ENCODE measurements at regions not wholly inside any gene's neighbourhood (a gene's known extent, or its start where the extent isn't known, plus 50 kb on each side); places are given as distances from the start of the nearest gene placed in this dataset.

DNA sequence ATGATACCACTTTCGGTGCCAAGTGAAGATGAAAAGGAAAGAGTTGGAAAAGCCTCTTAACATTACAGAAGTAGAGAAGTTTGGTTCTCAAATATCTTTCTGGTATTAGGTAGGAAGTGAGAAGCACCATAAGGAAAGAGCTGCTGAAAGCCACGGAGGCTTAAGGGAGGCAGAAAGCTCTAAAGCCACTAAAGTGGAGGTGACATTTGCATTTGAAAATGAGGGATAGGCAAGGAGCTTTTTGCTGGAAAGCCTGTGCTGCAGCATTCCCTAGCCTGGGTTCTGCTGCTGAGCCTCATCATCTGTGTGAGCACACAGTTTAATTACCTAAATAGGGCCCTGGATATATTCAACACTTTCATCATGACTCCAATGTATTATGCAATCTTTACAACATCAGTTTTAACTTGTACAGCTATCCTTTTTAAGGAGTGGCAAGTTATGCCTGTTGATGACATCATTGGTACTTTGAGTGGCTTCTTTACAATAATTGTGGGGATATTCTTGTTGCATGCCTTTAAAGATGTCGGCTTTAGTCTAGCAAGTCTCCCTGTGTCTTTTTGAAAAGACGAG lies 315.4 kb downstream of the RBM26 start:
- TF ChIP-seq CTCF (conservative IDR thresholded peaks at IDR 0.05; ENCODE audit: low read length): no peak
- no peak for TF ChIP-seq EZH2phosphoT487 (IDR thresholded peaks at IDR 0.05; ENCODE audit: borderline replicate concordance, low read depth, low read length)

Measured in OCI-LY7 (cell line).